Chondrocyte (in vitro differentiated cells): ENCODE measurements at regions not wholly inside any gene's neighbourhood (a gene's known extent, or its start where the extent isn't known, plus 50 kb on each side); places are given as distances from the start of the nearest gene placed in this dataset.

Source experiments
- DNase-seq: peaks from one replicate; pipeline ENCODE4 v3.0.0; 2021; ENCODE audit warnings: mixed read lengths, low spot score
- H3K27ac Mint-ChIP-seq: one replicate; pipeline ENCODE4 v1.8.0; 2021; ENCODE audit warnings: mild to moderate bottlenecking, moderate library complexity, mixed read lengths; ENCODE audit not compliant: unreplicated experiment
- H3K27me3 Mint-ChIP-seq: 2 replicates; pipeline ENCODE4 v1.8.0; 2021; ENCODE audit warnings: low read depth, mixed read lengths
- H3K36me3 Mint-ChIP-seq: 2 replicates; pipeline ENCODE4 v1.8.0; 2021; ENCODE audit warnings: low read depth, mixed read lengths
- H3K4me1 Mint-ChIP-seq: 2 replicates; pipeline ENCODE4 v1.8.0; 2021; ENCODE audit warnings: low read depth, mild to moderate bottlenecking, mixed read lengths
- H3K4me3 Mint-ChIP-seq: one replicate; pipeline ENCODE4 v1.8.0; 2021; ENCODE audit warnings: mild to moderate bottlenecking, moderate library complexity, mixed read lengths; ENCODE audit not compliant: unreplicated experiment
- H3K9me3 Mint-ChIP-seq: 2 replicates; pipeline ENCODE4 v1.8.0; 2021; ENCODE audit warnings: low read depth, mixed read lengths
- CTCF ChIP-seq: fragments of 200-600 bp; sonication (generic); IDR thresholded peaks from 2 replicates; pipeline ENCODE4 v1.5.0; 2021; ENCODE audit warnings: antibody characterized with exemption, mild to moderate bottlenecking, moderate library complexity

GRCh38 chr2:171253279-171253678 is 92.6 kb upstream of the TLK1 start:
- peaks cover 7% of the 10 kb centered on the region for H3K4me1 Mint-ChIP-seq
- no peaks in the 10 kb centered on the region for H3K36me3 Mint-ChIP-seq
- no peak for DNase-seq
- TF ChIP-seq CTCF, result no peak
- H3K27ac Mint-ChIP-seq, result no peak overlapping the region
- no peaks in the 10 kb centered on the region for H3K27me3 Mint-ChIP-seq
- no peak overlapping the region for H3K4me3 Mint-ChIP-seq
- H3K9me3 Mint-ChIP-seq, result no peaks in the 10 kb centered on the region

GRCh38 chr2:171249689-171250088 is 89.0 kb upstream of the TLK1 start:
- Mint-ChIP-seq H3K36me3 (peaks cover 8% of the 10 kb centered on the region), H3K4me1 (peaks cover 7% of the 10 kb centered on the region), H3K27me3 (no peaks in the 10 kb centered on the region), H3K9me3 (peaks cover 17% of the 10 kb centered on the region), H3K4me3 (no peak overlapping the region), H3K27ac (no peak overlapping the region)
- no peak for DNase-seq
- TF ChIP-seq CTCF, result no peak

- no peak for DNase-seq
- Mint-ChIP-seq H3K9me3 (peaks cover 23% of the 10 kb centered on the region), H3K4me1 (no peaks in the 10 kb centered on the region), H3K27me3 (no peaks in the 10 kb centered on the region), H3K36me3 (peaks cover 9% of the 10 kb centered on the region), H3K4me3 (no peak overlapping the region), H3K27ac (no peak overlapping the region)
- no peak for TF ChIP-seq CTCF
Observed at GRCh38 chr2:171247741-171248662, 87.3 kb upstream of the TLK1 start.

- no peak overlapping the region for H3K4me3 Mint-ChIP-seq
- no peak for DNase-seq
- no peak for TF ChIP-seq CTCF
- no peaks in the 10 kb centered on the region for H3K4me1 Mint-ChIP-seq
- peaks cover 9% of the 10 kb centered on the region for H3K36me3 Mint-ChIP-seq
- H3K27ac Mint-ChIP-seq, result no peak overlapping the region
- peaks cover 23% of the 10 kb centered on the region for H3K9me3 Mint-ChIP-seq
- no peaks in the 10 kb centered on the region for H3K27me3 Mint-ChIP-seq
Observed at GRCh38 chr2:171244970-171245782, 84.5 kb upstream of the TLK1 start.

GRCh38 chr2:171244466-171244969 is 83.8 kb upstream of the TLK1 start:
- H3K9me3 Mint-ChIP-seq, result peaks cover 23% of the 10 kb centered on the region
- no peak for TF ChIP-seq CTCF
- no peak for DNase-seq
- no peaks in the 10 kb centered on the region for H3K27me3 Mint-ChIP-seq
- H3K27ac Mint-ChIP-seq, result no peak overlapping the region
- H3K4me3 Mint-ChIP-seq, result no peak overlapping the region
- H3K4me1 Mint-ChIP-seq, result no peaks in the 10 kb centered on the region
- H3K36me3 Mint-ChIP-seq, result peaks cover 9% of the 10 kb centered on the region
